HG03469 (cell line): ENCODE measurements at regions not wholly inside any gene's neighbourhood (a gene's known extent, or its start where the extent isn't known, plus 50 kb on each side); places are given as distances from the start of the nearest gene placed in this dataset.
A peak's percentile ranks its signal among the peaks of the same experiment; 100 is the strongest.

ENCODE experiments used
- ATAC-seq: cut with Tn5 transposase; IDR thresholded peaks from one replicate; pipeline ENCODE4 v1.9.1; 2021; ENCODE audit warnings: mild to moderate bottlenecking, moderate library complexity, moderate number of reproducible peaks; ENCODE audit not compliant: unreplicated experiment

- no peak for ATAC-seq
These were observed 516.5 kb downstream of the FUT8 start for GRCh38 chr14:65928995-65929394.

GRCh38 chr14:65933400-65934069 lies 521.0 kb downstream of the FUT8 start:
- no peak for ATAC-seq

- no peak for ATAC-seq
These were observed 521.5 kb downstream of the FUT8 start for GRCh38 chr14:65934070-65934435.

- no peak for ATAC-seq
These were observed 523.9 kb downstream of the FUT8 start for GRCh38 chr14:65936342-65936975.

GRCh38 chr14:65937079-65937959 lies 524.8 kb downstream of the FUT8 start:
- ATAC-seq, result no peak

GRCh38 chr14:65937960-65938316 lies 525.4 kb downstream of the FUT8 start:
- no peak for ATAC-seq

- ATAC-seq, result no peak
These were observed 526.2 kb downstream of the FUT8 start for GRCh38 chr14:65938738-65939137.

- no peak for ATAC-seq
These were observed 526.7 kb downstream of the FUT8 start for GRCh38 chr14:65939184-65939583.

- ATAC-seq, result no peak
These were observed 527.7 kb downstream of the FUT8 start for GRCh38 chr14:65940056-65940735.

- ATAC-seq, result no peak
These were observed 528.6 kb downstream of the FUT8 start for GRCh38 chr14:65941091-65941490.

GRCh38 chr14:65943150-65943549 lies 530.6 kb downstream of the FUT8 start:
- ATAC-seq, result no peak

- ATAC-seq, result no peak
These were observed 531.4 kb downstream of the FUT8 start for GRCh38 chr14:65943916-65944410.

- ATAC-seq, result no peak
These were observed 532.8 kb downstream of the FUT8 start for GRCh38 chr14:65945327-65945726.

GRCh38 chr14:65946494-65946893 lies 534.0 kb downstream of the FUT8 start:
- no peak for ATAC-seq

- no peak for ATAC-seq
These were observed 535.8 kb downstream of the FUT8 start for GRCh38 chr14:65948302-65948701.

GRCh38 chr14:65949711-65950516 lies 536.3 kb upstream of the CCDC196 start:
- ATAC-seq, result no peak

- no peak for ATAC-seq
These were observed 531.2 kb upstream of the CCDC196 start for GRCh38 chr14:65954942-65955341.

- ATAC-seq, result no peak
These were observed 528.5 kb upstream of the CCDC196 start for GRCh38 chr14:65957631-65958205.

- ATAC-seq, result peak; percentile 12
These were observed 527.3 kb upstream of the CCDC196 start for GRCh38 chr14:65958664-65959562.
